ENCODE measurements at regions not wholly inside any gene's neighbourhood (a gene's known extent, or its start where the extent isn't known, plus 50 kb on each side); places are given as distances from the start of the nearest gene placed in this dataset.
"Not testable (repeated sequence)": the region's sequence is repeated elsewhere in the genome, so short reads cannot be mapped to it uniquely, and the experiment has no call there.

DNA sequence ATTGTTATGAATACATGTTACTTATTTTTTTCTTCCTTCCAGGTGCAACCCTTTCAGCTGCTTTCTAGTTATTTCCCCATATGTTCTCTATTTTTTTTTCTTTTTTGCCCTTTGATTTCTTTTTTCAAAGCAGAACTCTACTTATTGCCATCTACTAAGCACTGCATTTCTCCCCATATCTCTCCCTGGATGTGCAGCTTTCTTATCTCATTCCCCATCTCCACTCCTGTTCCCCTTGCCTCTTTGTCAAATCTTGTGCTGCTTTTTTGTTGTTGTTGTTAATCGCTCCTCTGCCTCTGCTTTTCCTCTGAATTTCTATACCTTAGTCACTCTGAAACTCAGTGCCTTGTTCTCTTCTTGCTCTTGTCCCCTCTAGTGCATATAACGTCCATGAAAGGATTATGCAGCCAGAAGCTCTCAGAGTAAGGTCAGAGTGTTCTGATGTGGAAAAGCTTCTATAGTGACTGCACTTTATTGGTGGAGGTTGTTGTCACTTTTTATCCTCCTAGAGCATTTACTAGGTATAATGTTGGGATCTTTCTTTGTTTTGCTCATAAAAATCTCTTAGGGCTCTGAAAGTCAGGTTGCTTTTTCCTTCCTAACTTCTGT is 51.1 kb upstream of the JADE1 start:
- DNase-seq, result no peak

DNA sequence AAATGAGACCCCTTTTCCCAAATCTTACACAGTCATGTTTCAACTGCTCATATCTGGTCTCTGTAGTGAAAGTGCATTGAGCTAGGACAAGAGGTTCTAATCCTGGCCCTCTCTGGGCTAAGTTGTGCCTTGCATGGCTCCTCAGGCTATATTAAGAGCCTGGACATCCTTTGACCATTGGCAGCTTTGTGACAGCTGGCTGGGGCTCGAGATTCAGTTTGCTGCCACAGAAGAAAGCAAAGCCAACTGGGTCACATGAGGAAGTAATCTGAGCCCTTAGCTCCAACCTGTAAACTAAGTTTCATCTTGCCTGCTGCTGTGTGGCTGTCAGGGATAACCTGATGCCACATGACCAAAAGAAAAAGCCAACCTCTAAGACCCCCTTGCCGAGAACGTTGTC is 51.8 kb upstream of the JADE1 start:
- DNase-seq, result no peak

DNA sequence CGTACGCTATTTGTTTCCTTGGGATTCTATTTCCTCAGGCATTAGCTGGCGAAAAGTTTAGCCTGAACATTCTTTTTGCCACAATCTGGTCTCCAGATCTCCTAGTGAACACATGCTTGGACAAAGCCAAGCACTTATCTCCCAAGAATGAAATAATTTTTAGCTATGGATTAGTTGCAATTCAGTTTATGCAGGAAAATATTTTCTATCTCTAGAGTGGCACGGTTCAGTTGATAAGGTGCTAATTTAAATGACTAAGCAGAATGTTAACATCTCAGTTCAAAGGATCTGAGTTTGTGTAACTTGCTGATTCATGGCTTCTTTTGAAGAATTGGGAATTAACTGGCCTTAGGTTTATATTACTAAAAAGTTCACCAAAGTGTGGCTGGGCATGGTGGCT is 58.1 kb upstream of the JADE1 start:
- no peak for DNase-seq

- DNase-seq, result not testable (repeated sequence)
These were observed 67.8 kb upstream of the JADE1 start for GRCh38 chr4:128741748-128742147.

DNA sequence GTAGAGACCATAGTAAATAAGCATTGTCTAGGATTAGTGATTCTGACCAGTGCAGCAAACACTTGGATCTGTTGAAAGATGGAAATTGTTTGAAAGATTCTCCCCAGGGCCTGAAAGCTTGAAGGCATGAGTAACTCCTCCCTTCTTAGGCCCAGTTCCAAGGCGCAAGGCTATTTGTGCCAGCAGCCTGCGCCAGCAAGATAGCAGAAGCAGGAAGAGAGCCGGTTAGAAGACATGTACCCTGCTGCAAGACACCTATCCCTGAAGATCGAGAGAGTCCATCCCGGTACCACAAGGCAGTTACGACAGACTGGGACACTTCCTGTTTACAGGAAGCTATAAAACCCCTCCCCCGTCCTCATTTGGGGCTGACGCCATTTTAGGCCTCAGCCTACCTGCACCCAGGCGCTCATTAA is 72.4 kb upstream of the JADE1 start:
- no peak for DNase-seq

DNA sequence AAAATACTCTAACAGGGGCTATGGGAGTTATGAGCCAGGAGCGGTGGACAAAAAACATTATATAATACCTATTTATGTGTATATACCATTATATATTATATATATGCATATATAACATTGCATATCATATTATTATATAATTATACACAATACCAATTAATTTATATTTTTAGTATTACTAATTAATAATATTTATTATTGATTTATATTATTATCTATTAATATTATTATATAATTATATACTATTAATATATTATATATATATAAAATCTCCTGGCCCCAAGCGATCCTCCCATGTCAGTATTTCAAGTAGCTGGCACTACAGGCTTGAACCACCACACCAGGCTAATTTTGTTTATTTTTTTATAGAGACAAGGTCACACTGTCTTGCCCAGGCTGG is 73.8 kb upstream of the JADE1 start:
- no peak for DNase-seq

DNA sequence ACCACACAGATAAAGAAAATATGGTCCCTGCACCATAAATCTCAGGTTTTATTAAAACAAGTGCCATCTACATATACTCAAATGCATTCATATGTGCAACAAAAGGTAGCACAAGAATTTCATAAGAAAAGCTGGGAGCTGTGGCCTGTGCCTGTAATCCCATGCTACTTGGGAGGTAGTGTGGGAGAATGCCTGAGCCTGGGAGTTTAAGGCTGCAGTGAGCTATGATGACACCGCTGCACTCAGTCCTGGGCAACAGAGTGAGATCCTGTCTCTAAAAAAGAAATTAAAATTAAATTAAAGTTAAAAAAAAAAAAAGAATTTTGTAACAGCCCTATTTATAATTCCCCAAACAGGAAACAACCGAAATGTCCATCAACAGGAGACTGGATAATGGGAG is 81.3 kb upstream of the JADE1 start:
- no peak for DNase-seq

- no peak for DNase-seq
These were observed 81.8 kb upstream of the JADE1 start for GRCh38 chr4:128727658-128728057.

DNA sequence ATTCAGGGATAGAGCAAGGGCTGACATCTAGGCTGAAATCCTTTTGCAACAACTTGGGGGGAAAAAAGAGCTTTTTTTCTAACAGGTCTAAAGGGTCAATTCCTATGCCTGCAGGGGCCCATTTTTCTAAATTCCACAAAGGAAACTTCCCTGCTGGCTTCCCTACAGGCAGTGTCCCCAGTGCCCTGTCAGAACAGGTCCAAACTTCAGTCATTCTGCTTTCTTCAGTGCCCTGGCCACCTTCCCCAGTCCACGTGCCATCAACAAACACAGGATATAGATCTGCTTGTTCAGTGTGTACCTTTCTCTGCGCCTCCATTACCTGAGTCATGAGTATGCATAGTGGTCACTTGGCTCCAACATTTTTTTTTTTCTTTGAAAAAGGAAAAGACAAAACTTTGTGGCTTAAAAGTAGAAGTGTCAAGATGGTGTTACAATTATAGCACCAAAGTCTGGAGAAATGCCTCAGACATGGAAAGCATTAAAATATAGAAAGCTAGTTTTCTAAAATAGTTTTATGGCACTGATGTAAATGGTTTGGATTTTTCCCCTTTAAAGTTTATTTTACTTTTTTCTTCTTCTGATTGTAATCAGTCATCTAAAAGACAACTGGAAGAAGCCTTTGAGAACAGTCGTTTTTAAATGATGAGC is 84.0 kb upstream of the JADE1 start:
- DNase-seq, result no peak

GRCh38 chr4:128722911-128723310 is 86.6 kb upstream of the JADE1 start:
- no peak for DNase-seq

DNA sequence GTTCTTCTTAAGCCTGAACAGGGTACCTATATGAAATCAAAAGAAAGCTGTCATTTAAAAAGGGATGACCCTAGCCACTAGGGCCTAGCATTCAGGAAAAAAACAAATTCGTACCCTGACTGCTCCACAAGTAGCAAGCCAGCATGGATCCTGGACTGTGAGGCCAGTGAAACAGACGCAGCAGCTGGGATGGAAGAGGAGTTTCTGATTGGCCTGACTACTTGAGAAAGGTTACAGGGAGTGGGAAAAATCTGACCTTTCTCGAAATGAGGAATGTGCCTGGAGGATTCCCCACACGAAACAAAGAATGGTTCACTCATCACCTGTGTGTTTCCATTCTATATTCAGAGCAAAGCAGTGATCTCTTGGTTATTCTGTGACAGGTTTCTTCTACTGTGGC is 87.6 kb upstream of the JADE1 start:
- no peak for DNase-seq

- DNase-seq, result no peak
These were observed 89.2 kb upstream of the JADE1 start for GRCh38 chr4:128720270-128720669.

GRCh38 chr4:128718768-128719167 is 90.7 kb upstream of the JADE1 start:
- DNase-seq, result no peak

GRCh38 chr4:128716338-128716737 is 93.2 kb upstream of the JADE1 start:
- no peak for DNase-seq

- no peak for DNase-seq
These were observed 93.9 kb upstream of the JADE1 start for GRCh38 chr4:128715616-128716015.

- no peak for DNase-seq
These were observed 98.1 kb upstream of the JADE1 start for GRCh38 chr4:128711361-128711760.

- no peak for DNase-seq
These were observed 100.2 kb upstream of the JADE1 start for GRCh38 chr4:128709268-128709667.

- DNase-seq, result no peak
These were observed 101.6 kb upstream of the JADE1 start for GRCh38 chr4:128707864-128708263.

DNA sequence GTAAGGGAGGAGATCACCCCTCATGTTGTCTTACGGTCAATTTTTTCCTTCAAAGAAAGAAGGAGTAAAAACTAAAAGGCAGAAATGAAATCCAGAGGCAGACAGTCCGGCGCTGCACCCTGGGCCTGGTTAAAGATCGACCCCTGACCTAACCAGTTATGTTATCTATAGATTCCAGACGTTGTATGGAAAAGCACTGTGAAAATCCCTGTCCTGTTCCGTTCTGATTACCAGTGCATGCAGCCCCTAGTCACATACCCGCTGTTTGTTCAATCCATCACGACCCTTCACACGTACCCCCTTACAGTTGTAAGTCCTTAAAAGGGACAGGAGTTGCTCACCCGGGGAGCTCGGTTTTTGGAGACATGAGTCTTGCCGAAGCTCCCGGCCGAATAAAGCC is 105.6 kb upstream of the JADE1 start:
- DNase-seq, result no peak

DNA sequence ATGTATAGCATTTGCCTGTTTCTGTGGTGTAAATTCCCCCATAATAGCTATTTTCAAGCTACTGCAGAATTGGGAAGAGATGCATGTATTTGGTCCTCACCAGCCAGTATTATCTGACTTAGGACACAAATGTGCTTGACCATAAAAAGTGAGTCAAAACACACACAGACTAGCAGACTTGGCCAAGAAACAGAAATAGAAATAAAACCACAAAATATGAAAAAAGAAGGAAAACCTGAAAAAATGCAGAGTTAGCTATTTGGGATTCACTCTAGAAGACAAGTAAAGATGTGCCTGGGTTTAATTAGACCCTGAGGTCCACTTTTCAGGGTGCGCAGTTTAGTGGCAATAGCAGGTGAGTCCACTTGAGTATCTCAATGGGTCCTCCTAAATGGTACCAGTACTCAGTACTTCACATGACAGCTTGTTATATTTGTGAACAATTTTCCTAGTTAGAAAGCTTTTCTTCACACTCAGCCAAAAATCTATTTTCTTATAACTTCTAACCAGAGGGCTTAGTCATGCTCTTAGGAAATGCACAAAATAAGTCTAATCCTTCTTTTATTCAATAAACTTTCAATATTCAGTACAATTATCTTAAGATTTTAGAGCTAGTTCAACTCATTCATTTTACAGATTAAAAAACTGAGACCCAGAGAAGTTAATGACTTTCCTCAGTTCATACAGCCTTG is 108.7 kb upstream of the JADE1 start:
- no peak for DNase-seq

GRCh38 chr4:128698386-128698785 is 111.1 kb upstream of the JADE1 start:
- DNase-seq, result no peak

GRCh38 chr4:128697323-128697722 is 112.2 kb upstream of the JADE1 start:
- DNase-seq, result no peak

DNA sequence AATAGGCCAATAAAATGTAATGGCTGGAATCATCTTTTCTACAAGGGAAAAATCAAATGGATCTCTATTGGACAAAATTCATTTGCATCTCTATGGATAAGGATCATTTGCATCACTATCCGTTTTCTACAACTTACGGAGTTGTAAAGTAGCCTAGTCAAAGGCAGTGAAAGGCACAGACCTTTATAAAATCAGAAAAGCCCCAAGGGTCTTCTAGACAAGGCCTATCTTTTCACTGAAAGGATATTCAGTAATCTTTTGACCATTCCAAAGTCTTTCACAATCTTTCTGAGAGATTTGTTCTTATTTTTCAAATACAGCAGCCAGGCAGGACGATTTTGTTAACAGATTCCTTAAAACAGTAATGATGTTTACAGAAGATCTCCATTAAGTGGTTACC is 119.5 kb upstream of the JADE1 start:
- DNase-seq, result no peak

GRCh38 chr4:128688846-128689437 is 120.6 kb upstream of the JADE1 start:
- no peak for DNase-seq

All from activated CD4-positive, CD25-positive, alpha-beta regulatory T cell treated with anti-CD3 and anti-CD28 coated beads, Interleukin-2, amount 50 U/mL, for 72 hours (primary cell).